HG03565 (cell line): ENCODE measurements at regions not wholly inside any gene's neighbourhood (a gene's known extent, or its start where the extent isn't known, plus 50 kb on each side); places are given as distances from the start of the nearest gene placed in this dataset.

Experiments used
- ATAC-seq: cut with Tn5 transposase; IDR thresholded peaks from one replicate; pipeline ENCODE4 v1.9.1; 2021; ENCODE audit warnings: mild to moderate bottlenecking, moderate library complexity; ENCODE audit not compliant: unreplicated experiment

GRCh38 chr9:87148331-87149104, 201.2 kb upstream of the GAS1 start:
- no peak for ATAC-seq

GRCh38 chr9:87149799-87150198, 202.5 kb upstream of the GAS1 start:
- no peak for ATAC-seq

- ATAC-seq = no peak
These were observed 204.9 kb upstream of the GAS1 start for GRCh38 chr9:87152256-87152655.

DNA sequence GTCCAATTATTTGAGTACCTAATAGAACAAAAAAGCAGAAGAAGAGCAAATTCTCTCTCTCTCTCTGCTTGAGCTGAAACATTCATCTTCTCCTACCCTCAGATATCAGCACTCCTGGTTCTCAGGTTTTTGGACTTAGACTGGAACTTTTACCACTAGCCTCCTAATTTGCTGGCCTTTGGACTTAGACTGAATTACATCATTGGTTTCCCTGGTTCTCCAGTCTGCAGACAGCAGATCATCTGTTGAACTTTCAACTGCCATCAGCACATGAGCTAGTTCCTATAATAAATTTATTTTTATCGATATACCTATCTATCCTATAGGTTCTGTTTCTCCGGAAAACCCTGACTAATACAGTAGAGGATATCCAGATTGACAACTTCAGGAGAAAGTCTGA, 208.9 kb upstream of the GAS1 start:
- ATAC-seq = no peak

DNA sequence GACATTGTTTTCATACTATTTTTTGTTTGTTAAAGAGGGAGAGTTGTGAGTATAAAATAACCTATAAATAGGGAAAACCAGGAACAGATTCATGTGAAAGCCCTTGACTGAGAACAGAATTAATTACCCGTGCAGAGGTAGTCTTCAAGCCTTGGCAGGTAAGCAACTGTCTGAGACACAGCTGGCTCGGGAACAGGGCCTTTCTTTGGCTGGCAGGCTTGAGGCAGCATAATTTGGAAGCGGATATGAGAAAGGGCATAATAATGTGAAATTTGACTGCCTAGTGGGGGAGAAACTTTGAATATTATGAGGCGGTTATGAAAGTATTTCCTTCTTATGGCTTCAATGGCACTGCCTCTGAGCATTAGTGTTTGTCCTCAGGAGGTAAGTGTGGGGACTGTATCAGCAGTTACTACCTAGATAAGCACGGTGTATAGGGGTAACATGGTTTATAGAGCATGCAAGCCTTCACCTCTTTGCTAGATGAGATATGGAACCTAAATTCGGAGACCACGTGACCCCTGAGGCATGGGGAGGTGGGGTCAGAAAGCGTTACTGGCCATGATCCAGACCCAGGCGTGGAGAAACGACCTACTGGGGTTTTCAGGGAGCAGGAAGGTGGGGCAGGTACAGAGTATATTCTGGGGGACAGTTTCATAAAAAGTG, 210.2 kb upstream of the GAS1 start:
- no peak for ATAC-seq

DNA sequence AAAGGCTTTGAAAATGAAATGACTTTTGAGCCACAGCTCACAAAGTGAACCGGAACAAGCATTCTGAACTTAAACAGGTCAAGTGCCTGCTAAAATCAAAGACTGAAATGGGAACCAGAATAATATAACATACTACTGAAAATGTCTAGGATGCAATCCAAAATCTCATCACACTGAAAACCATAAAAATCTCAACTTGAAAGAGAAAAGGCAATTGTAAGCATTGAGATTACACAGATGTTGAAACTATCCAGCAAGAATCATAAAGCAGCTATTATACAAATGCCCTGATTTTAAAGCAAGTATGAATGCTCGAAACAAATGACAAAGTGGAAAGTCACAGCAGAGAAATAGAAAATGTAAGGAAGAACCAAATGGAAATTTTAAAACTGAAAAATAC, 211.5 kb upstream of the GAS1 start:
- ATAC-seq = no peak

DNA sequence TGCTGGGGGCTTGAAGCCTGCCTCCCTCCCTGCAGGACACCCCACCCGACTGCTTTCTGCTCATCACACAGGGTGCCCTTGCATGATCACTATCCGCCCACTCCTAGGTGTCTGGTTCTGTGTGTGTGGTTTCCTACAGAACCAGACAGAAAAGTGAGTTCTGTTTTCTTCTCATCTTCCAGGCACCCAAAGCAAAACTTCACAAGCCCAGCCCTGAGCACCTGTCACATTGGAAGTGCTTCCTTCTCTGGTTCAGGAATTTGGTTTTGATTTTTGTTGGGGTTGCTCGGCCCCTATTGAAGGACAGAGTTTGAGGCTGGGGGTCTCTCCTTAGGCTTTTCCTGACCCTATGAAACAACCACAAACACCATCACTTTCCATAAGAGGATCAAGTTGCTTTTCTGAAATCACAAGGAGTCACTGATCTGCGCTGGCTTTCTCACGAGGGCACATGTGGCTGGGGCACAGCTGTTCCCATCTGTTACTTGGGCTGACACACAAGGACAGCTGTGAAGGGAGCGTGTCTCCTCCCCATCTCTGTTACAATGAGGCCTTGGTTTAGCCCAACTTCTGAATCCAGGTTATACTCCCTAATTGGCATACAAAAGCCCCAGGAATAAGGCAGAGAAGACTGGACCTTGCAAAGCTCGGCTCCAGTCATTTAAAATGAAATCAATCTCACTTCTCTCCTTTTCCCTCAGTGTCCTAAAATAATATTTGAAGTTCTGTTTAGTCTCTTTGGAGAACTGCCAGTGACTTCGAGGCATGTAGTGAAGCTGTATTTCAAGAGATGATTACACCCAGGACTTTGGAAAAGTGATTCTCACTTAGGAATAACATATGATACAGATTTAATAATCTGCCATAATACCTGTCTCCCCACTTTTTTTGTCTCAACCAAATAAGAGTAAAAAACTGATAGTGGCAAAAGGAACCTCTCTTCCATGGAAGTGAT, 213.1 kb upstream of the GAS1 start:
- no peak for ATAC-seq

DNA sequence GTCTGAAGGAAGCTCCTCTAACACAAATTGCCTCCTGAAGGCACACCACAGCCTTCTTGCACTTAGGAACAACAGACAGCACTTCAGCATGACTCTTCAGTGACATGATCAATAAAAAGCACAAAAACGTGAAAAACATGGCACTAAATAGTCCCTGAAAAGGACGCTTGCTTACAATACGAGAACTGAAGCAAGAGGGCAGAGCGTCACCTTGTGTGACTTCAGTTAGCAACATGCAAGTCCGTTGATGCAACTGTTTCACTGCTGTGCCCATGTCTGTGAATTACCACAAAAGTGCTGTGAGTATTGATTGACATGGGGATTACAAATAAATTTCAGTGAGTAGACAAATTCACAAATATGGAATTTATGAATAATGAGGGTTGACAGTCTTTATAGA, 219.9 kb upstream of the GAS1 start:
- ATAC-seq = no peak

GRCh38 chr9:87167582-87167981, 220.3 kb upstream of the GAS1 start:
- ATAC-seq = no peak

DNA sequence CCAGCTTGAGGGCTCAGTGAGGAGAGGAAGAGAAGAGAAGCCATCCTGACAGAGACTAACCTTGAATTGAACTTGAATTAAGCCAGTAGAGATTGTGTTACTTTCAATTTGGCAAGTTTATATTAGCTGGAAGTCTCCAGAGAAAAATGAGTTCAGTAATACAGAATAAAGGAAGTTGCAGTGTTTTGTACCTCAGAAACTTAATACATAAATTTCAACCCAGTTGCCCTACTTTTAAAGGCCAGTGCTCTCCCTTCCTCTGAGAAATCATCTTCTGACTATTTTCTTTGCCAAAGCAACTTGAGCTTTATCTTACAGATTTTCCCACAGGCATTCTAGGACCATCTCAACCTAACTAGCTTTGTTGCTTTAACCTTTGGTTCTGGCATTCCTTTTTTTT, 231.0 kb upstream of the GAS1 start:
- no peak for ATAC-seq

DNA sequence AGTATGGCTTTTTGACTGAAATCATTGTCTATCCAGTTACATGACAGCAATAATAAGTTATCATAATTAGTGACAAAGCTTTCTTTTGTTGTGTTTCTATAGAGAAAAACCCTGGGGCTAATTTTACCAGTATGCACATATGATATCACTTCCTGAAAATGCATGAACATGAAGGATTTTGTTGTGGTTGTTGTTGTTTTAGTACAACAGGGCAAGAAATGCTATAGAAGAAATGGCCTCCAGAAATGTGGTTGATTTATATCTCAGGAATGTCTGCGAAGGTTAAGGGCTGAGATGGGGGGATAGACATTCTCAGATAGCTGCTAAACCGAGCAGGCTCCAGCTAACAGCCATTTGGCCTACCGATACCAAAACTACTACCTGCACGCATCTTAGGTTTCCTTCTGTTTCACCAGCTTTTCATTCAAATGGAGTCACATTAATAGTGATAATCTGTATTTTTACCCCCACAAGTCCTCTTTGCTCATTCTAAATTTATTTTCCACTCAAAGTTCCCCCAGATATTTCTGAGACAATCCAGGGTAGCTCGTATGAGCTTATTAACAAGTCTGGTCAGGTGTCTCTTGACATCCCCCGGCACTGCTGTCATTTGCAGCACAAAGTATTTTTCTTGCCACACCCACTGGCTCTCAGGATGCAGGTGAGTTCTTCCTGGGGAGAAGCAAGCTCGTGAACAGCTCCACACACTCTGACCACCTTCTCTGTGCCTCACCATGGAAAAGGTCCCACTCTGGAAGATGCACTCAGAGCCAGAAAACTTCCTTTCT, 232.4 kb upstream of the GAS1 start:
- ATAC-seq = no peak

DNA sequence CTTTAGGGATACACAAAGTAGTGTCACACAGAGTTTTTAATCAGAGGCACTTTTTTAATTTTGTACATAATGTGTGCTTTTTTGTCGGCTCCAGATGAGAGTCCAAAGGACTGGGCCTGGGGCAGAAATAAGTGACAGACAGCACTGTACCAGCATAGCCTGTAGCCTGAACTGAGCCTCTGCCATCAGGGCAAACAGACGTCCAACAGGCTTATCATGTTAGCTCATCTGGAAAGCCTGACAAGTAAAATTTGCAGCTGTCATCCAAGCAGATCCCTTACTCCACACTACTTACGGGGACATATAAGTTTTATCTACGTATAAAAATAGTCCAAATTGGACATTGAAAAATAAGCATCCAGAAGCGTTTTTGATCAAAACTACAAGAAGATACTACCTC, 233.1 kb upstream of the GAS1 start:
- no peak for ATAC-seq

- no peak for ATAC-seq
These were observed 233.5 kb upstream of the GAS1 start for GRCh38 chr9:87180841-87181240.

GRCh38 chr9:87181670-87182069, 234.4 kb upstream of the GAS1 start:
- peak; percentile 58 for ATAC-seq

- no peak for ATAC-seq
These were observed 237.8 kb upstream of the GAS1 start for GRCh38 chr9:87184956-87185642.

- no peak for ATAC-seq
These were observed 240.3 kb upstream of the GAS1 start for GRCh38 chr9:87187656-87188055.

GRCh38 chr9:87189006-87189405, 241.7 kb upstream of the GAS1 start:
- ATAC-seq = no peak

GRCh38 chr9:87193151-87193550, 245.8 kb upstream of the GAS1 start:
- no peak for ATAC-seq

DNA sequence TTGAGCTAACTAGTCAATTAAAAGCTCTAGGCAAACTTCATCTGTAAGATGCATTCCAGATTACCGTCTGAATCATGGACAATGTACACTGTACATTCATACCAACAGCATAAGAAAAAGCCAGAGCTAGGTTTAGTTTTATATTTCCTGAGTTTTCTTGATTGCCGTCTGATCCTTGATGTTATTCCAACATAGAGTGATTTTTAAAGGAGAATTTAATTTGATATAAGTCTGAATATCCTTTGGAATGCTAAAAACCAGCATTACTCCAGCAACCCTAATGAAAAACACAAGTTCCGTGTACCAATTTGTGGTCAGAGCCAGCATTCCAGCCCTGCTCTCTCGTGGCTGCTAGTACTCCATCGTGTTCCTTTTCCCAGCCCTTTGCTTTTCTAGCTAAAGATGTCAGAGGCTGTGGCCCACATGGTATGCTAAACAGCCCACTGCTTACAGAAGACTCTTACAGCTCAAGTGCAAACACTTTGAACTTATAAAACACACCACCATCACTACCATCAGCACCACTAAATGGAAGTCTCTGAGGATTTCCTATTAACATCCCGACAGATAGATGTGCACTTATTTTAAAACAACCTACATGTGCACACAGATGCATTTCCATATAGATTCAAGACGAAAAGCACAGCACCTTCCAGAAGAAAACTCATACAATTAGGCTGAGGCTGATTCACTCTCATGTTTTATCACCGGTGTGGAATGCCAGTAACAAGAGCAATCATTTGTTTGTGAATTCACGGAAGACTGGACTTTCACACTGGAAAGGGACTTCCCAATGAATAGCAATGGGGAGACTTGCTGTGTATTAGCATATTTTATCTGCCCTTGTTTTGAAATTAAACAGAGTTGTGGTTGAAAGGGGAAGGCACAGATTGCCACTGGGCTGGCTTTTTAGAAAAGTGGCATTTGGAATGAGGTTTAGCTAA, 246.9 kb upstream of the GAS1 start:
- no peak for ATAC-seq
